Renal cortex interstitium (tissue), 11 donors: ENCODE measurements at regions not wholly inside any gene's neighbourhood (a gene's known extent, or its start where the extent isn't known, plus 50 kb on each side); places are given as distances from the start of the nearest gene placed in this dataset.

Experiments used
- DNase-seq, 11 donors: peaks; one replicate each; pipeline ENCODE4 v3.0.0-alpha.2; 2013; ENCODE audit warnings: low read depth in 9 of 11, low spot score in 4 of 11; ENCODE audit errors: extremely low read depth in 1 of 11

GRCh38 chr5:4220016-4220415 lies 624.4 kb downstream of the IRX1 start:
- DNase-seq, result no peak

GRCh38 chr5:4221048-4221447 lies 625.4 kb downstream of the IRX1 start:
- DNase-seq, result no peak

- no peak for DNase-seq
Measured at GRCh38 chr5:4222147-4222546, 626.5 kb downstream of the IRX1 start.

GRCh38 chr5:4222821-4223220 lies 627.2 kb downstream of the IRX1 start:
- DNase-seq, result no peak

- DNase-seq, result no peak
Measured at GRCh38 chr5:4225741-4226140, 630.1 kb downstream of the IRX1 start.

- DNase-seq, result no peak
Measured at GRCh38 chr5:4226565-4226964, 630.9 kb downstream of the IRX1 start.

GRCh38 chr5:4228708-4229107 lies 633.1 kb downstream of the IRX1 start:
- DNase-seq, result no peak

- DNase-seq, result no peak
Measured at GRCh38 chr5:4229414-4230292, 634.0 kb downstream of the IRX1 start.

GRCh38 chr5:4230471-4230785 lies 634.8 kb downstream of the IRX1 start:
- no peak for DNase-seq

GRCh38 chr5:4230786-4231641 lies 635.4 kb downstream of the IRX1 start:
- DNase-seq, result peak in 8 of 11 donors; percentile 47 to 78 (median 60)

GRCh38 chr5:4232084-4232483 lies 636.5 kb downstream of the IRX1 start:
- no peak for DNase-seq

GRCh38 chr5:4233671-4234070 lies 638.0 kb downstream of the IRX1 start:
- no peak for DNase-seq

GRCh38 chr5:4243479-4244264 lies 648.0 kb downstream of the IRX1 start:
- DNase-seq, result no peak

- no peak for DNase-seq
Measured at GRCh38 chr5:4244306-4244705, 648.7 kb downstream of the IRX1 start.

GRCh38 chr5:4245076-4245475 lies 649.4 kb downstream of the IRX1 start:
- DNase-seq, result no peak

GRCh38 chr5:4245511-4245910 lies 649.9 kb downstream of the IRX1 start:
- DNase-seq, result no peak

- DNase-seq, result no peak
Measured at GRCh38 chr5:4246447-4246846, 650.8 kb downstream of the IRX1 start.

GRCh38 chr5:4250254-4250653 lies 654.6 kb downstream of the IRX1 start:
- no peak for DNase-seq

GRCh38 chr5:4252385-4252784 lies 656.8 kb downstream of the IRX1 start:
- DNase-seq, result no peak

GRCh38 chr5:4254736-4255135 lies 659.1 kb downstream of the IRX1 start:
- no peak for DNase-seq
